T-helper 2 cell treated with Interferon-gamma antibody and Interleukin-4, amounts not matched to agents 100 ng/mL and 5 ng/mL, for 36 hours (primary cell): ENCODE measurements at regions not wholly inside any gene's neighbourhood (a gene's known extent, or its start where the extent isn't known, plus 50 kb on each side); places are given as distances from the start of the nearest gene placed in this dataset.
"Not testable (repeated sequence)": the region's sequence is repeated elsewhere in the genome, so short reads cannot be mapped to it uniquely, and the experiment has no call there.

Experiments used
- intact Hi-C: fragments of 100-400 bp; cut with micrococcal nuclease; formaldehyde crosslinking; loops from one replicate; pipeline ENCODE4 v1.15.1; 2023

- intact Hi-C loops: no loop called here
These were observed 567.3 kb downstream of the PDHA2 start for GRCh38 chr4:96407225-96407624.

- intact Hi-C loops: no loop called here
These were observed 568.0 kb downstream of the PDHA2 start for GRCh38 chr4:96407738-96408463.

GRCh38 chr4:96414853-96415252 lies 575.0 kb downstream of the PDHA2 start:
- intact Hi-C loops: not testable (repeated sequence)

GRCh38 chr4:96429657-96430056 lies 589.8 kb downstream of the PDHA2 start:
- intact Hi-C loops: no loop called here

DNA sequence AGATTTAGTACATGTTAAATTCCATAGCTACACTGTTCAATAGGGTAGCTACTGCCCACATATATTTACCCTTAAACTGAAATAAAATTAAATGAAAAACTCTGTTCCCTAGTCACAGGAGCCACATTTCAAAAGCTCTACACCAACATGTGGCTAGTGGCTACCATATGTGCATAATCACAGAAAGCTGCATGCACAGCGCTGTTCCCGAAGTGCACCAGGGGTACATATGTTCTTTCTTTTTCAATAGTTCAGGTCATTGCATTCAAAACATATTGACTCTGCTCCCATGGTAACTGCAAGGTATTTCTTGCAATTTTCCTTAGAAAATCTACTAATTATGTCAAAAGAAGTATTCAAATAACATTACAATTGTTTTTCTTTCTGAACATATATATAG lies 591.2 kb downstream of the PDHA2 start:
- intact Hi-C loops: no loop called here

DNA sequence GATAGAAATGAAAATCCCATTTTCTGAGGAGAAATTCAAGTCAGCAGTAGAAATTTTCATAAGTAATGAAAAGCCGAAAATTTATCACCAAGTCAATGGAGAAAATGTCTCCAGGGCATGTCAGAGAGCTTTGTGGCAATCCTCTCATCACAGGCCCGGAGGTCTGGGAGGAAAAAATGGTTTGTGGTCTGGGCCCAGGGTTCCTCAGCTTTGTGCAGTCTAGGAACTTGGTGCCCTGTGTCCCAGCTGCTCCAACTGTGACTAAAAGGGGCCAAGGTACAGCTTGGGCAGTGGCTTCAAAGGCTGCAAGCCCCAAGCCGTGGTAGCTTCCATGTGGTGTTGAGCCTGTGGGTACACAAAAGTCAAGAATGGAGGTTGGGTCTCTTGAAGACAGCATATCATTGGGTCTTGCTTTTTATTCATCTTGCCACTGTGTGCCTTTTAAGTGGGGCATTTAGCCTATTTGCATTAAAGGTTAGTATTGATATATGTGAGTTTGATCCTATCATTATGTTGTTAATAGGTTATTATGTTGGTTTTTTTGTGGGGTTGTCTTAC lies 608.5 kb downstream of the PDHA2 start:
- intact Hi-C loops: loop anchor here (5.0 kb wide), 1 partner anchor 961 kb away; no protein-coding TSS in a partner anchor

GRCh38 chr4:96455045-96455720 lies 615.3 kb downstream of the PDHA2 start:
- intact Hi-C loops: no loop called here

- intact Hi-C loops: not testable (repeated sequence)
These were observed 618.1 kb downstream of the PDHA2 start for GRCh38 chr4:96458031-96458430.

GRCh38 chr4:96459105-96459504 lies 619.2 kb downstream of the PDHA2 start:
- intact Hi-C loops: no loop called here

DNA sequence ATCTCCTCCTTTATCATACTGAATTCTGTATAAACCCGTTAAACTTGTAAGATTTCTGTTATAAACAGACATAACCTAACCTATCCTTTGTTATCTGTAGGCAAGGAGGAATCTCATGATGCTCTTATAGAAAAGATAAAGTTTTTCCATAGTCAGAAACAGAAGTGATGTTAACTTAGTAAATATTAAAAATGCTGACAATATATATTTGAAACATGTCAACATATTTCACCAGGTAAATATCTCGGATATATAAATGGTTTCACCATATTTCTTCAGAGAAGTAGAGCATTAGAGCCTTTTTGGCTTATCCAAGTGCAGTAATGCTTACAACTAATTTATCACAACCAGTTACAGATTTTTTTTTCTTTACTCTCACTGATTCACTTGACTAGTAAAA lies 625.9 kb downstream of the PDHA2 start:
- intact Hi-C loops: no loop called here

- intact Hi-C loops: no loop called here
These were observed 632.3 kb downstream of the PDHA2 start for GRCh38 chr4:96471956-96472867.

GRCh38 chr4:96473246-96473645 lies 633.4 kb downstream of the PDHA2 start:
- intact Hi-C loops: no loop called here

GRCh38 chr4:96483308-96484030 lies 643.6 kb downstream of the PDHA2 start:
- intact Hi-C loops: no loop called here

GRCh38 chr4:96486563-96486962 lies 646.7 kb downstream of the PDHA2 start:
- intact Hi-C loops: no loop called here

GRCh38 chr4:96497621-96498020 lies 657.7 kb downstream of the PDHA2 start:
- intact Hi-C loops: no loop called here

DNA sequence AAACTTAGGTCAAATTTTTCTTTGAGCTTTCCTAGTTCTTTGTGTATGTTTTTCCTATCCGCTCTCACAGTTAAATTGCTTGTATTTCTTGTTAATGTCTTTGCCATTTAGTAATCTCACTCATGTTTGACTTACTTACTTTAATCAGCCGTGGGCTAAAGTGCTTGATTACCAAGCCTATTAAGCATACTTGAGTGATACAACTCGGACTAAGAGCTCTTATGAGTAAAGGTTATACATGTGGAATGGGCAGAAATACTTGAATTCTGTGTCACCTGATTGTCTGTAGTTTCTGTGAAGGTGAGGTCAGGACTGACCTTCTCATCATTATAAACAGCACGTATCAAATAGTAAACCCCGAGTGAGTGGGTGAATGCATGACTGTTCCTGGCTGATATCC lies 664.5 kb downstream of the PDHA2 start:
- intact Hi-C loops: no loop called here

- intact Hi-C loops: no loop called here
These were observed 669.3 kb downstream of the PDHA2 start for GRCh38 chr4:96509039-96509741.

DNA sequence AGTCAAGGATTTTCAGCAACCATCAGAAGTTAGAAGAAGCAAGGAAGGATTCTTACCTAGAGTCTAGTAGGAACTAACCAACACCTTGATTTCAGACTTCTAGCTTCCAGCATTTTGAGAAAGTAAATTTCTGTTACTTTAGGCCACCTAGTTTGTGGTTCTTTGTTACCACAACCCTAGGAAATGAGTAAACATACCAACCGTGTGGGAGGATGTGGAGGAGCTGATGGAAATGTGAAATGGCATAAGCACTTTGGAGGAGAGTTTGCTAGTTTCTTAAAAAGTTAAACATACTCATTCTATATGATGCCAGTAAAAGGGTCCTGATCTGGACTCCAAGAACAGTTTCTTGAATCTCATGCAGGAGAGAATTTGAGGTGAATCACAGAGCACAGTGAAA lies 679.4 kb downstream of the PDHA2 start:
- intact Hi-C loops: no loop called here

DNA sequence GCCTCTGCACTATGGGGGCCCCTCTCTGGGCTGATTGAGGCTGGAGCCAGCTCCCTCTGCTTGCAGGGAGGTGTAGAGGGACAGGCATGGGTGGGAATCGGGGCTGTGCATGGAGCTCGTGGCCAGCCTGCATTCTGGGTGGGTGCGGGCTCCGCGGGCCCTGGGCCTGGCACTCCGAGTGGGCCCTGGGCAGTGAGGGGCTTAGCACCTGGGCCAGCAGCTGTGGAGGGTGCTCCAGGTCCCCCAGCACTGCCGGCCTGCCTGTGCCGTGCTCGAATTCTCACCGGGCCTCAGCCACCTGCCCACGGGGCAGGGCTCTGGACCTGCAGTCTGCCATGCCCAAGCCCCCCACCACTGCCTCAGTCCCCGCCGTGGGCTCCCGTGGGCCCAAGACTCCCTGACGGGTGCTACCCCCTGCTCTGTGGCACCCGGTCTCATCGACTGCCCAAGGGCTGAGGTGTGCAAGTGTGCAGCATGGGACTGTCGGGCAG lies 681.2 kb downstream of the PDHA2 start:
- intact Hi-C loops: no loop called here

DNA sequence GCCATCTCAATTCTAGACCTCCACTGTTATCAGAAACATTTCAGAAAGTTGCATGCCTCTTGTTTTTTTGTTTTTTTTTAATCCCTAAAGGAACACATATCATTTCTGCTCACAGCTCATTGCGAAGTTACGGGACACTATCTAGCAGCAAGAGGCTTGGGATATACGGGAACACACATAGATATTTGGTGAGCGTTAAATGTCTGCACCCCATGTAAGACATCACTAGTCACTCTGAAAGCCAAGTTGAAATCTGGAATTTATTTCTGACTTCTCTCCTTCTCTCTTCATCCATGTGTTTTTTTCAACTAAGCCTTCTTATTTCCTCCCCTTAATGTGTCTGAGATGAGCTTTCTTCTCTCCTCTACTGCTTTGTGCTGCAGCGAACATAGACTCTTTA lies 683.7 kb downstream of the PDHA2 start:
- intact Hi-C loops: no loop called here
